ENCODE measurements at regions not wholly inside any gene's neighbourhood (a gene's known extent, or its start where the extent isn't known, plus 50 kb on each side); places are given as distances from the start of the nearest gene placed in this dataset.

DNA sequence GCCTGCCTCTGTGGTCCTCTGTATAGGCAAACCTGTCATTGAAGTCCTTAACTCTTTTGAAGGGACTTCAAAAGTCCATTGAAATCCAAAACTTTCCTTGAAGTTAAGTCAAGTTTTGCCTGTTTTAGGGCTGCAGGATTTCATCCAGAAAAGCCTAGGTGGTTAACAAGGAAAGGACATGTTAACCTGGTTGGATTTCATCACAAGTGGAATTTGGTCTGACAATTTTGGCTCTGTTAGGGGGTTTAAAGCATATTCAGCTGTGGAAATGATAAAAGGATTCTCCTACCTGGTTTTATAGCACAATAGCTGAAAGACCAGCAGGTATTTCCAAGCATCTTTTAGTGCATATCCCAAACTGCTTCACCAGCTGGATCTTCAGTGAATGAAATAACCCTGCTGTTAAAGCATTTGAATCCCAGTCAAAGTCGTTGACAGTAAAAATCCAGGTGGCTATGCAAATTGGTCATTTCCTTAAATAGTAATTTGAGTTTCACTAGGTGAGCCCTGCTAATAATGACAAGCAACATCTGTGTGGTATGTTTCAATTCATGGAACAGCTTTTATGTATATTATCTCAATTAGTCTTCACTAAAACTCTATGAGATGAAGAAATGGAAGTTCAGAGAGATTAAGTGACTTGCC is 400.5 kb downstream of the ETNK1 start:
- no peak overlapping the region for H3K27ac ChIP-seq (ENCODE audit: low read depth, low read length)
- no peaks in the 10 kb centered on the region for H3K79me2 ChIP-seq (ENCODE audit: insufficient read depth, low read length)
- no peak overlapping the region for H3K4me2 ChIP-seq (ENCODE audit: insufficient read depth, low read length)
- H3K4me1 ChIP-seq (ENCODE audit: insufficient read depth, low read length): no peaks in the 10 kb centered on the region
- H4K20me1 ChIP-seq (ENCODE audit: insufficient read depth, low read length): no peaks in the 10 kb centered on the region
- no peak for DNase-seq (ENCODE audit: insufficient read length, low spot score, missing footprints)
- no peaks in the 10 kb centered on the region for H3K36me3 ChIP-seq (ENCODE audit: insufficient read depth, low read length)
- no peak overlapping the region for H3K4me3 ChIP-seq (ENCODE audit: insufficient read depth, low read length)
- H2AFZ ChIP-seq (ENCODE audit: low read length): no peak overlapping the region
- H3K9me3 ChIP-seq (ENCODE audit: low read depth, low read length): no peaks in the 10 kb centered on the region
- H3K27me3 ChIP-seq (ENCODE audit: insufficient read depth, low read length): no peaks in the 10 kb centered on the region
- TF ChIP-seq, protein P1, sequence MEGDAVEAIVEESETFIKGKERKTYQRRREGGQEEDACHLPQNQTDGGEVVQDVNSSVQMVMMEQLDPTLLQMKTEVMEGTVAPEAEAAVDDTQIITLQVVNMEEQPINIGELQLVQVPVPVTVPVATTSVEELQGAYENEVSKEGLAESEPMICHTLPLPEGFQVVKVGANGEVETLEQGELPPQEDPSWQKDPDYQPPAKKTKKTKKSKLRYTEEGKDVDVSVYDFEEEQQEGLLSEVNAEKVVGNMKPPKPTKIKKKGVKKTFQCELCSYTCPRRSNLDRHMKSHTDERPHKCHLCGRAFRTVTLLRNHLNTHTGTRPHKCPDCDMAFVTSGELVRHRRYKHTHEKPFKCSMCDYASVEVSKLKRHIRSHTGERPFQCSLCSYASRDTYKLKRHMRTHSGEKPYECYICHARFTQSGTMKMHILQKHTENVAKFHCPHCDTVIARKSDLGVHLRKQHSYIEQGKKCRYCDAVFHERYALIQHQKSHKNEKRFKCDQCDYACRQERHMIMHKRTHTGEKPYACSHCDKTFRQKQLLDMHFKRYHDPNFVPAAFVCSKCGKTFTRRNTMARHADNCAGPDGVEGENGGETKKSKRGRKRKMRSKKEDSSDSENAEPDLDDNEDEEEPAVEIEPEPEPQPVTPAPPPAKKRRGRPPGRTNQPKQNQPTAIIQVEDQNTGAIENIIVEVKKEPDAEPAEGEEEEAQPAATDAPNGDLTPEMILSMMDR (IDR thresholded peaks at IDR 0.05; ENCODE audit: extremely low read depth, low read depth, low read length): no peak

DNA sequence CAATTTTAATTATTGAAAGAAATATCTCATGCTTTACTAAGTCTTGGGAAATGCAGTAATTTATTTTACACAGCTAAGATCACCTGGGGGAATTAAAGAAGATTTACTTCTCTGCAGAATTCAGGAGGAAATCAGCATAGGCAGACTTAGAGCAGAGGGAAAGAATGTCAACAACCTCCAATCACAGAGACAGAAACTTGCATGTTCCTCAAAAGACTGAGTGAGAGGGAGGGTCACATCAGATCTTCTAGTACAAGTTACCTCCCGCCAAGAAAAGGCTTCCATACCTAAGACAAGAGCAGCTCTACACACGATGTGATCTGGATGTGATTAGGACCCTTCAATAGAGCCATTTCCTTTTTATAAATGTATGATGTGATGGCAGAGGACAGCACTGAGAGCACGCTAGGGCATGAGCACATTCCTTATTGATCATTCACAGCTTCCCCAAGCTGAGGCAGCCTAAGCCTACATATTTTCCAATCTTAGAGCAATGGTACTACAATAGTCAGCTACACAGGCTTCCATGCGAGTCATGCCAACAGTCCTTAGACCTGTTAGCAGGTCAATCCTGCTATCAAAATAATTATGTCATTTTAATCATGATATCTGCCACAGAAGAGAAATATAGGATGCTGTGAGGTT is 403.3 kb downstream of the ETNK1 start:
- DNase-seq (ENCODE audit: insufficient read length, low spot score, missing footprints): no peak
- TF ChIP-seq, protein P1 (IDR thresholded peaks at IDR 0.05; ENCODE audit: extremely low read depth, low read depth, low read length): no peak
- no peaks in the 10 kb centered on the region for H3K36me3 ChIP-seq (ENCODE audit: insufficient read depth, low read length)

DNA sequence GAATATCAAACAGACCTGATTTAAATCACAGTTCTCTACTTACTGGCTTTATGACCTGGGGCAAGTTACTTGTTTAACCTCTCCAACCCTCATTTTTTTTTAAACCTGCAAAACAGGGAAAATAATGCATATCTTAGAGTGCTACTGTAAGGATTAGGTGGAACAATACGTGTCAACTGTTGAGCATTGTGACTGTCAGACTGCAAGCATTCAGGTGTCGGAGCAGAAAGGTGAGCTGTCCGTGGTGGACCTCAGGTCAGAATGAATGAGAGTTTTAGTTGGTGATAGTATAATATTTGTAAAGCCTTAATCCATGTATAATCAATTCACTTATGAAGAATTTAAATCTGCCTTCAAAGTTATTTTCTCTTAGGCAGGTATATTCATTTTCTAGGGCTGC is 404.2 kb downstream of the ETNK1 start:
- Histone ChIP-seq H3K79me2 (ENCODE audit: insufficient read depth, low read length) (no peaks in the 10 kb centered on the region), H3K27ac (ENCODE audit: low read depth, low read length) (no peak overlapping the region), H3K4me3 (ENCODE audit: insufficient read depth, low read length) (no peak overlapping the region), H2AFZ (ENCODE audit: low read length) (no peak overlapping the region), H4K20me1 (ENCODE audit: insufficient read depth, low read length) (no peaks in the 10 kb centered on the region), H3K4me2 (ENCODE audit: insufficient read depth, low read length) (no peak overlapping the region), H3K27me3 (ENCODE audit: insufficient read depth, low read length) (no peaks in the 10 kb centered on the region), H3K4me1 (ENCODE audit: insufficient read depth, low read length) (no peaks in the 10 kb centered on the region), H3K36me3 (ENCODE audit: insufficient read depth, low read length) (no peaks in the 10 kb centered on the region), H3K9me3 (ENCODE audit: low read depth, low read length) (no peaks in the 10 kb centered on the region)
- TF ChIP-seq, protein P1 (IDR thresholded peaks at IDR 0.05; ENCODE audit: extremely low read depth, low read depth, low read length): no peak
- no peak for DNase-seq (ENCODE audit: insufficient read length, low spot score, missing footprints)

More for the DNA sequence above, 403.3 kb downstream of the ETNK1 start:
- Histone ChIP-seq H3K4me1 (ENCODE audit: insufficient read depth, low read length) (no peaks in the 10 kb centered on the region), H3K4me2 (ENCODE audit: insufficient read depth, low read length) (no peak overlapping the region), H3K9me3 (ENCODE audit: low read depth, low read length) (no peaks in the 10 kb centered on the region), H3K4me3 (ENCODE audit: insufficient read depth, low read length) (no peak overlapping the region), H3K27ac (ENCODE audit: low read depth, low read length) (no peak overlapping the region), H4K20me1 (ENCODE audit: insufficient read depth, low read length) (no peaks in the 10 kb centered on the region), H3K27me3 (ENCODE audit: insufficient read depth, low read length) (no peaks in the 10 kb centered on the region), H2AFZ (ENCODE audit: low read length) (no peak overlapping the region), H3K79me2 (ENCODE audit: insufficient read depth, low read length) (no peaks in the 10 kb centered on the region)

DNA sequence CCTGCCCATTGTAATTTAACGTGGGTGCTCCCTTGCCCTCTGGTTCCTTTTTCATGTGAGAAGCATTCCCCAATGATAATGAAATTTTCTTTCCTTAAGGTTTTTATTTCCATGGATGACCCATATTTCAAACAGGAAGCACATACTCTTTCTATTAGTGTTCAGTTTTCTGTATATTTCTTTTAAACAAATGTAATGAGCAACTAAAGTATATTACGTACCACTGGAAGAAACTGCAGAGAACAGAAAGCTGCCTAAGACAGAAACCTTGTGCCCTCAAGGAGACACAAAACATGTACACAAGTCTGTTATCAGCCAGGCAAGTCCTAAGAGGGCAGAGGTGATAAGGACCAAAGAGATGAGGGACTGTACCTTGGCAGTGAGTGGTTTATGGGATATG is 414.9 kb downstream of the ETNK1 start:
- Histone ChIP-seq H3K27me3 (ENCODE audit: insufficient read depth, low read length) (no peaks in the 10 kb centered on the region), H3K4me2 (ENCODE audit: insufficient read depth, low read length) (no peak overlapping the region), H3K36me3 (ENCODE audit: insufficient read depth, low read length) (no peaks in the 10 kb centered on the region), H2AFZ (ENCODE audit: low read length) (peak overlapping the region; percentile 57), H3K4me3 (ENCODE audit: insufficient read depth, low read length) (no peak overlapping the region), H3K4me1 (ENCODE audit: insufficient read depth, low read length) (no peaks in the 10 kb centered on the region), H3K27ac (ENCODE audit: low read depth, low read length) (no peak overlapping the region), H3K79me2 (ENCODE audit: insufficient read depth, low read length) (no peaks in the 10 kb centered on the region), H3K9me3 (ENCODE audit: low read depth, low read length) (no peaks in the 10 kb centered on the region), H4K20me1 (ENCODE audit: insufficient read depth, low read length) (no peaks in the 10 kb centered on the region)
- TF ChIP-seq, protein P1 (IDR thresholded peaks at IDR 0.05; ENCODE audit: extremely low read depth, low read depth, low read length): no peak
- DNase-seq (ENCODE audit: insufficient read length, low spot score, missing footprints): no peak

Data from osteoblast (primary cell).